Ishikawa (cell line): ENCODE measurements at regions not wholly inside any gene's neighbourhood (a gene's known extent, or its start where the extent isn't known, plus 50 kb on each side); places are given as distances from the start of the nearest gene placed in this dataset.

ENCODE experiments used
- CEBPB ChIP-seq: IDR thresholded peaks from 2 replicates; pipeline ENCODE4 v1.6.1; 2012
- EP300 ChIP-seq: IDR thresholded peaks from 2 replicates; pipeline ENCODE4 v1.6.1; 2012; ENCODE audit warnings: borderline replicate concordance
- MAX ChIP-seq: IDR thresholded peaks from 2 replicates; pipeline ENCODE4 v1.6.1; 2012
- REST ChIP-seq: IDR thresholded peaks from 2 replicates; pipeline ENCODE4 v1.6.1; 2012; ENCODE audit warnings: low read depth, mild to moderate bottlenecking
- TAF1 ChIP-seq: IDR thresholded peaks from 2 replicates; pipeline ENCODE4 v1.6.1; 2012; ENCODE audit warnings: low read depth, mild to moderate bottlenecking
- YY1 ChIP-seq: IDR thresholded peaks from 2 replicates; pipeline ENCODE4 v1.6.1; 2012; ENCODE audit warnings: low read depth
- ZBTB7A ChIP-seq: IDR thresholded peaks from 2 replicates; pipeline ENCODE4 v1.6.1; 2012; ENCODE audit warnings: low read depth
- TF ChIP-seq, protein P1 (sequence below): IDR thresholded peaks from 2 replicates; pipeline ENCODE4 v1.6.1; 2012

GRCh38 chr13:75995966-75996365 lies 359.8 kb downstream of the LMO7 start:
- TF ChIP-seq MAX (no peak), REST (no peak), YY1 (no peak), TAF1 (no peak), CEBPB (no peak), ZBTB7A (no peak), EP300 (no peak)
- TF ChIP-seq, protein P1, sequence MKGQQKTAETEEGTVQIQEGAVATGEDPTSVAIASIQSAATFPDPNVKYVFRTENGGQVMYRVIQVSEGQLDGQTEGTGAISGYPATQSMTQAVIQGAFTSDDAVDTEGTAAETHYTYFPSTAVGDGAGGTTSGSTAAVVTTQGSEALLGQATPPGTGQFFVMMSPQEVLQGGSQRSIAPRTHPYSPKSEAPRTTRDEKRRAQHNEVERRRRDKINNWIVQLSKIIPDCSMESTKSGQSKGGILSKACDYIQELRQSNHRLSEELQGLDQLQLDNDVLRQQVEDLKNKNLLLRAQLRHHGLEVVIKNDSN = no peak
